Ishikawa (cell line): ENCODE measurements at regions not wholly inside any gene's neighbourhood (a gene's known extent, or its start where the extent isn't known, plus 50 kb on each side); places are given as distances from the start of the nearest gene placed in this dataset.

Source experiments
- CEBPB ChIP-seq: IDR thresholded peaks from 2 replicates; pipeline ENCODE4 v1.6.1; 2012
- CREB1 ChIP-seq: IDR thresholded peaks from 2 replicates; pipeline ENCODE4 v1.6.1; 2012; ENCODE audit warnings: low read depth
- EP300 ChIP-seq: IDR thresholded peaks from 2 replicates; pipeline ENCODE4 v1.6.1; 2012; ENCODE audit warnings: borderline replicate concordance
- TAF1 ChIP-seq: IDR thresholded peaks from 2 replicates; pipeline ENCODE4 v1.6.1; 2012; ENCODE audit warnings: low read depth, mild to moderate bottlenecking
- ZBTB7A ChIP-seq: IDR thresholded peaks from 2 replicates; pipeline ENCODE4 v1.6.1; 2012; ENCODE audit warnings: low read depth
- TF ChIP-seq, protein P1 (sequence below): IDR thresholded peaks from 2 replicates; pipeline ENCODE4 v1.6.1; 2012

DNA sequence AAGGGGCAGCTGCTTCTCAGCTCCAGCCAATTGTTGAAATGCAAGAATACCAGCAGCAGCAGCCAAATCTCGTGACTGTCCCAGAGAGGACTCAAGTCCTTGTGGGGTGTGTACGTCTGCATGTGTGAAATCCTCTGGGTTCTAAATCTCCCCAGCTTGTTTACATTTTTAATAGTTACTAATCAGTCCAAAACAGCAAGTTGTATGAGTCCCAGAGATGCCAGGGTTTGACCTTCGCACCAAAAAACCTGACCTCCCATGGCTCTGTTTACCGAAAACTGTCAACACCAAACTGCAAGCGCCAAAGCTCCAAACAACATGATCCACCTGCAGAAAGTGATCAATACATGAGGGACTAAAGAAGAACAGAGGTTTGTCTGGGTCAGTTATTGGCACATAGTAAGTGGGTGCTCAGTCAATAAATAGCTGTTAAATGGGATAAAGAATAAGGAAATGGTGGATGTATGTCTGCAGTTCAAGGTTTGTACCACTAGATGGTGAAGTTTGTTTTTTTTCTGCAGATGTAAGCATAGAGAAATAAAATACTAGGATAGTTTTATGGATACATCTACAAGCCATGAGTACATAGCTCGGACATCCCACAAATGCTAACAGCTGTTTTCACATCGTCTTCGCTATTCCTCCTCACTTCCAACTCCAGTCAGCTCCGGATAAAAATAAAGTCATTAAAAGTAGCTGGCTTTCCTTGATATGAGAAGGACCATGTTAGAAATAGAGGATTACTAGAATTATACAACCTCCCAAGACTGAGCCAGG lies 85.3 kb upstream of the ADRB2 start:
- TF ChIP-seq TAF1 (no peak), CEBPB (no peak), EP300 (no peak), CREB1 (no peak), ZBTB7A (no peak)
- TF ChIP-seq, protein P1, sequence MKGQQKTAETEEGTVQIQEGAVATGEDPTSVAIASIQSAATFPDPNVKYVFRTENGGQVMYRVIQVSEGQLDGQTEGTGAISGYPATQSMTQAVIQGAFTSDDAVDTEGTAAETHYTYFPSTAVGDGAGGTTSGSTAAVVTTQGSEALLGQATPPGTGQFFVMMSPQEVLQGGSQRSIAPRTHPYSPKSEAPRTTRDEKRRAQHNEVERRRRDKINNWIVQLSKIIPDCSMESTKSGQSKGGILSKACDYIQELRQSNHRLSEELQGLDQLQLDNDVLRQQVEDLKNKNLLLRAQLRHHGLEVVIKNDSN, result no peak
